HFF-Myc (cell line): ENCODE measurements at regions not wholly inside any gene's neighbourhood (a gene's known extent, or its start where the extent isn't known, plus 50 kb on each side); places are given as distances from the start of the nearest gene placed in this dataset.

Experiments
- DNase-seq: peaks from one replicate; pipeline ENCODE4 v3.0.0-alpha.2; 2011; ENCODE audit warnings: low read depth; ENCODE audit errors: extremely low read depth
- H3K4me3 ChIP-seq: replicated peaks from 2 replicates; pipeline ENCODE4 v1.5.1; 2011; ENCODE audit warnings: low read depth, mild to moderate bottlenecking, control low read depth, low read length
- TF ChIP-seq, protein P1 (sequence below): IDR thresholded peaks from 2 replicates; pipeline ENCODE4 v1.5.1; 2012; ENCODE audit warnings: mild to moderate bottlenecking, low read depth, low read length, control low read depth; ENCODE audit errors: missing control alignments

DNA sequence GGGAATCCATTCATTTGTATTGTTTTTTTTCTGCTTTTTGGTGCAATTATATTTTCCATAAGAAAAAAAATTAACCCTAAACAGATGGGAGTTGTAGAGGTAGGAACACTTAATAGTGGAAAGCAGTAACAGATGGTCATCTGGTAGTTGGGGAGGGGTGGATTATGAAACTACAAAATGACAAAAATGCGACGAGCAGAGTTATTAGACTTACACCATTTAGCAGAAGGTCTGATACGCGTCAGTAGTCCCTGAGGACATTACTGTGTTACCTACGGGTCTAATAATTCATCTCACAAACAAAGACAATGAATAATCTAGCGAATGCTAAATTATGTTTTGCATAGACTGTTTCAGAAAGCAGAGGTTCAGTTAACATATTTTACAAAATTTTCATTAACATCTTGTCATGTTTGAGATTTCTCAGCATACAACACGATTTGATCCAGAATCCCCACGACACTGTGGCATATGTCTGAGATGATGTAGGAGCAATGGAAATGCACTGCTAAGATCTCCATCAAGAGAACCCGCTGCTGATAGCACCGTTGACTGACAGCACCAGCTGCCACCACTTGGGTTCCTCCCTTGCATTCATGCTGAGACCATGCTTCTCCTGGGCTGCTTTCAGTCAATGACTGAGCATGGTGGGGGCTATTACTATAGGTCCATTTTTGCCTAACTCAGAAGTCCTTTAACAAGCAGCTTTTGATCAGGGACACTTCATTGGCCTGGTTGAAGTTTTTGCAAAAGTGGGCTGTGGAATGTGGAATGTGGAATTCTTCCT lies 182.2 kb upstream of the CPHXL start:
- no peak for DNase-seq
- TF ChIP-seq, protein P1, sequence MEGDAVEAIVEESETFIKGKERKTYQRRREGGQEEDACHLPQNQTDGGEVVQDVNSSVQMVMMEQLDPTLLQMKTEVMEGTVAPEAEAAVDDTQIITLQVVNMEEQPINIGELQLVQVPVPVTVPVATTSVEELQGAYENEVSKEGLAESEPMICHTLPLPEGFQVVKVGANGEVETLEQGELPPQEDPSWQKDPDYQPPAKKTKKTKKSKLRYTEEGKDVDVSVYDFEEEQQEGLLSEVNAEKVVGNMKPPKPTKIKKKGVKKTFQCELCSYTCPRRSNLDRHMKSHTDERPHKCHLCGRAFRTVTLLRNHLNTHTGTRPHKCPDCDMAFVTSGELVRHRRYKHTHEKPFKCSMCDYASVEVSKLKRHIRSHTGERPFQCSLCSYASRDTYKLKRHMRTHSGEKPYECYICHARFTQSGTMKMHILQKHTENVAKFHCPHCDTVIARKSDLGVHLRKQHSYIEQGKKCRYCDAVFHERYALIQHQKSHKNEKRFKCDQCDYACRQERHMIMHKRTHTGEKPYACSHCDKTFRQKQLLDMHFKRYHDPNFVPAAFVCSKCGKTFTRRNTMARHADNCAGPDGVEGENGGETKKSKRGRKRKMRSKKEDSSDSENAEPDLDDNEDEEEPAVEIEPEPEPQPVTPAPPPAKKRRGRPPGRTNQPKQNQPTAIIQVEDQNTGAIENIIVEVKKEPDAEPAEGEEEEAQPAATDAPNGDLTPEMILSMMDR, result no peak
- no peak overlapping the region for H3K4me3 ChIP-seq

DNA sequence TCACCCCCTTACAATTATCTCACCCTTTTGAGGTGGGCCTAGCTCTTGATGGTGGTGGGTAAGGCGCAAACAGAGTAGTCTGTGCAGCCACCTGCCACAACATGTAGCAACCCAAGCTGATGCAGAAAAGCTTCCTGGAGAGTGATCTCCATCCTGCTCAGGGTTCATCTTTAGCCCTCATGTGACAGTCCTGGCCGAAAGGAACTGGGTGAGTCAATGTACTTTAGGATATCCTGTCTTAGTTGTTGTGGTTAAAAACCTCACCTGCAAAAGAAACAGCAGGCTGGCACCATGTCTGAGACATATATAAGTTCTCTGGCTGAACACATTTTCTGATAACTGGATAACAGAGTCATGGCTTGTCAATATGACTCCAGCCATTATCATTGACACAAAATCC lies 183.5 kb upstream of the CPHXL start:
- TF ChIP-seq, protein P1, result no peak
- no peak for DNase-seq
- no peak overlapping the region for H3K4me3 ChIP-seq

DNA sequence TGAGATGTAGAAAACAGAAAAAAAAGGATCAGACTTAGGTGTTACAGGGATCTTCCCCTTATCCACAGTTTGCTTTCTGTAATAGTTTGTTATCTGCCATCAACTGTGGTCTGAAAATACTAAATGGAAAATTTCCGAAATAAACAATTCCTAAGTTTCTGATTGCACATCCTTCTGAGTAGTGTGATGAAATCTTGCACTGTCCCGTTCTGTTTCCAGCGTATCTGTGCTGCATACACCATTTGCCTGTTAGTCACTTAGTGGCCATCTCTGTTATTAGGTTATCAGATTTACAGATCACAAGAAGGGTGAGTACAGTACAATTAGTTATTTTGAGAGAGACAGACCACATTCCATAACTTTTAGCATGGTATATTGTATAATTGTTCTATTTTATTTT lies 185.6 kb upstream of the CPHXL start:
- no peak for DNase-seq
- TF ChIP-seq, protein P1, result no peak

DNA sequence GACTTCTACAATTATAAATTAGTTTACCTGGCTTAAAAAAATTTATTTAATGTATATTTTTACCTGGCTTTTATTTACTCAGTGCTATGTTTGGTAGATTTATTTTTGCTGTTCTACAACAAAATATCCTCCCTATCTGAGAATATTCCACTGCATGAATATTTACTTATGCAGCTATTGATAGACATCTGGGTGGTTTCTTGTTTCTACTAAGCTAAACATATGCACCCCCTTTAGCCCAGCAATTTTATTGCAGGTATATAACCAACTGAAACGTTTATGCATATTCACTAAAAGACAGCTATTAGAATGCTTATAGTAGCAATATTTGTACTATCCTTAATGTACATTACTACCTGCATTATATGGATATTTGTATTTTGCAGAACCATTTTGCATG lies 187.7 kb upstream of the CPHXL start:
- no peak for DNase-seq
- H3K4me3 ChIP-seq, result no peak overlapping the region
- TF ChIP-seq, protein P1, result no peak

More for the DNA sequence above, 185.6 kb upstream of the CPHXL start:
- H3K4me3 ChIP-seq, result no peak overlapping the region

DNA sequence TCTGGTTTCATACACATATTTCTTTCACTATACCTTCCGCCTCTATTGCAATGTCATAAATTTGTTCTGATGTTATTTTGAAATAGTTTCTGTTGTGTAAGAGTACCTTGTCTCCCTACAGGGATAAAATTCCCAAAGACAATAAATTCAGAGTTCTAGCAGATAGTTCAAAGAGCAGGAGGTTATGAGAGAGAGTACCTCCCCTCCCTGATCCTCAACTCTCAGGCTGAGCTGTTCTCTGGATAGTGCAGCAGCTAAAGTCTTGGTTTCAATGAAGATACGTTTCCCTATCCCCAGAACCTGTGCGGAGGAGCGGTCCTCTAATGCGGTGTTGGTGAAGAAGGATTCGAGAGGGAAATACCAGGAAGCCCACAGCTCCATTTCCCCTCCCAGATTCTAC lies 190.2 kb upstream of the CPHXL start:
- H3K4me3 ChIP-seq, result no peak overlapping the region
- DNase-seq, result no peak
- TF ChIP-seq, protein P1, result no peak

DNA sequence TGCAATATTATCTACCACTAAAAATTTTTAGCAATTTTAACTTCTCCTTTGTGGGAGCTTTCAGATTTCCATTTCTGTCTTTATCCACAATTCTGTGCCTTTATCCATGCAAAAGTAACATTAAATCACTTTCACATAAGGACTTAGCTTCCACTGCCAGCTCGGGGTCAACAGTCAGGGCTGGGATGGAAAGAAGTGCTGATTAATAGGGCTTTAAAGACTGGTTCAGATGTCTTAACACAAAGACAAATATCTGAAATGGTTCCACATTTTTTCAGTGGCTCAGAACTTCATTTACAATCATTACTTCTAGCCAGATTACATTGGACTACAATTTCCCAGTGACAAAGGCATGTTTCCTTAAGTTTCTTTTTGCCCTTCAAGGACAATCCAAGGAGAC lies 191.8 kb upstream of the CPHXL start:
- TF ChIP-seq, protein P1, result no peak
- no peak overlapping the region for H3K4me3 ChIP-seq
- no peak for DNase-seq

DNA sequence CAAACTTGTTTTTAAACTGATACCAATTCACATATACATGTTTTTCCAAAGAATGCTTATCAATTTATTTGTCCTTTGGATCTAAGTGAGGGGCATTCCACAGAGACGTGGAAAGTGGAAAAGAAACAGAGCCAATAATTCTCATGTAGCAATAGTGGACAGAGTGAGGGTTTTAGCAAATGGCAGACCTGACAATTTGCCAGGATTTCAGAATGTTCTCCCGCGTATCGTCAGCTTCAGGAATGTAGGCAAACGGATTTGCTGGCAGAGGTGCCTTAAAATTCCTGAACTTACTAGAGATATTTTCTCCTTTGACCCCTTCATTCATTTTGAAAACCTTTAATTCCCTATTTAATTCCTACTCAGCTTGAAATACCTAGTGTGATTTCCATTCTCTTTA lies 193.4 kb upstream of the CPHXL start:
- H3K4me3 ChIP-seq, result no peak overlapping the region
- no peak for DNase-seq
- TF ChIP-seq, protein P1, result no peak
